Right lobe of liver (tissue), 6 donors: ENCODE measurements at regions not wholly inside any gene's neighbourhood (a gene's known extent, or its start where the extent isn't known, plus 50 kb on each side); places are given as distances from the start of the nearest gene placed in this dataset.

Experiments
- ATAC-seq, 4 donors: fragments of 200-7000 bp; cut with Tn5 transposase; one replicate each; pipeline ENCODE4 v1.9.1; 2020; ENCODE audit warnings: mild to moderate bottlenecking in 4 of 4, moderate library complexity in 4 of 4
- DNase-seq, 3 donors: peaks; one replicate each; pipeline ENCODE4 v3.0.0-alpha.2; 2020
- H3K27ac ChIP-seq, 3 donors: fragments of 200-600 bp; one replicate each; pipeline ENCODE4 v1.8.0; 2022
- H3K27me3 ChIP-seq, 2 donors: fragments of 200-600 bp; one replicate each; pipeline ENCODE4 v1.8.0; 2022
- H3K36me3 ChIP-seq, 4 donors: fragments of 200-600 bp; sonication (generic) in 1 of 4; one replicate each; pipeline versions ENCODE4 v1.5.1 to v1.8.0; 2017 to 2022; ENCODE audit warnings: control low read depth in 1 of 4
- H3K4me1 ChIP-seq, 4 donors: fragments of 200-600 bp; sonication (generic) in 1 of 4; one replicate each; pipeline versions ENCODE4 v1.5.1 to v1.8.0; 2017 to 2022; ENCODE audit warnings: control low read depth in 1 of 4
- H3K4me3 ChIP-seq, 3 donors: fragments of 200-600 bp; one replicate each; pipeline ENCODE4 v1.8.0; 2022
- H3K9me3 ChIP-seq, 4 donors: fragments of 200-600 bp; sonication (generic) in 1 of 4; one replicate each; pipeline versions ENCODE4 v1.5.1 to v1.8.0; 2017 to 2022; ENCODE audit warnings: control low read depth in 1 of 4
- CTCF ChIP-seq, 4 donors: fragments of 200-600 bp in 3 of 4; fragments of 450-650 bp in 1 of 4; IDR thresholded peaks; one replicate each; pipeline versions ENCODE4 v1.5.1 to v1.8.0; 2016 to 2022; ENCODE audit warnings: antibody characterized with exemption in 4 of 4, mild to moderate bottlenecking in 2 of 4
- POLR2A ChIP-seq: fragments of 450-650 bp; IDR thresholded peaks from one replicate; pipeline ENCODE4 v1.6.1; 2017; ENCODE audit warnings: antibody characterized with exemption, mild to moderate bottlenecking
- WGBS: methylation state at CpG from one replicate; pipeline ENCODE4 v1.1.6; 2018; ENCODE audit warnings: low coverage, low lambda C conversion rate; ENCODE audit not compliant: insufficient coverage; ENCODE audit errors: missing lambda C conversion rate; 5-methylcytosine and 5-hydroxymethylcytosine counted together
- intact Hi-C, 2 donors: fragments of 100-400 bp; cut with DNase I; formaldehyde crosslinking; loops; one replicate each; pipeline versions ENCODE4 v1.11.2 to v1.14.1; 2022
- donor health status: DM: no; HTN: yes; CAD: no.
- donor health status: DM: no; HTN: no; CAD: no.
- donor health status: DM: no; HTN: no; CAD: no.
- donor health status: DM: no; HTN: yes; CAD: no.
- donor health status: DM: no; HTN: yes; CAD: no.

GRCh38 chr9:107423540-107423939 lies 66.0 kb downstream of the KLF4 start:
- DNase-seq, result no peak
- H3K4me1 ChIP-seq, result peaks cover 0 to 4% (median 0%) of the 10 kb centered on the region in 4 donors
- no peaks in the 10 kb centered on the region for H3K27me3 ChIP-seq
- TF ChIP-seq POLR2A (no peak), CTCF (IDR thresholded peaks at IDR 0.05) (no peak)
- no peak overlapping the region for H3K4me3 ChIP-seq
- no peaks in the 10 kb centered on the region for H3K9me3 ChIP-seq
- ATAC-seq, result no peak
- intact Hi-C loops, result no loop called here
- H3K27ac ChIP-seq, result no peak overlapping the region
- no peaks in the 10 kb centered on the region for H3K36me3 ChIP-seq
- 88% methylated on average over 6 of the region's 6 CpGs for WGBS

GRCh38 chr9:107422189-107423185 lies 67.1 kb downstream of the KLF4 start:
- 31% methylated on average over 6 of the region's 9 CpGs for WGBS
- DNase-seq (peak; percentile 63 to 71 (median 70)), ATAC-seq (peak; percentile 76 to 83 (median 77))
- H3K9me3 ChIP-seq, result no peaks in the 10 kb centered on the region
- no peak overlapping the region for H3K27ac ChIP-seq
- H3K36me3 ChIP-seq, result no peaks in the 10 kb centered on the region
- H3K4me1 ChIP-seq, result peaks cover 0 to 4% (median 0%) of the 10 kb centered on the region in 4 donors
- no peaks in the 10 kb centered on the region for H3K27me3 ChIP-seq
- no peak overlapping the region for H3K4me3 ChIP-seq
- peak; percentile 50 to 69 (median 60) for TF ChIP-seq CTCF (IDR thresholded peaks at IDR 0.05)
- TF ChIP-seq POLR2A, result no peak
- intact Hi-C loops, result no loop called here

GRCh38 chr9:107410420-107410819 lies 79.1 kb downstream of the KLF4 start:
- intact Hi-C loops, result no loop called here
- 80% methylated on average over 3 of the region's 3 CpGs for WGBS

More at GRCh38 chr9:107410420-107410819, 79.1 kb downstream of the KLF4 start:
- Histone ChIP-seq H3K36me3 (no peaks in the 10 kb centered on the region), H3K27me3 (no peaks in the 10 kb centered on the region), H3K4me3 (no peak overlapping the region), H3K4me1 (no peaks in the 10 kb centered on the region), H3K27ac (no peak overlapping the region), H3K9me3 (no peaks in the 10 kb centered on the region)
- DNase-seq, result no peak
- ATAC-seq, result no peak
- no peak for TF ChIP-seq CTCF (IDR thresholded peaks at IDR 0.05)
- TF ChIP-seq POLR2A, result no peak
